ENCODE measurements at regions not wholly inside any gene's neighbourhood (a gene's known extent, or its start where the extent isn't known, plus 50 kb on each side); places are given as distances from the start of the nearest gene placed in this dataset.
"Not testable (repeated sequence)": the region's sequence is repeated elsewhere in the genome, so short reads cannot be mapped to it uniquely, and the experiment has no call there.

GRCh38 chr10:64798297-64798696, 1277.1 kb downstream of the REEP3 start:
- no peak for ATAC-seq
- H3K36me3 ChIP-seq (ENCODE audit: low read depth) = no peaks in the 10 kb centered on the region
- intact Hi-C loops (cut with DNase I, micrococcal nuclease) = no loop called here
- TF ChIP-seq, protein P1, sequence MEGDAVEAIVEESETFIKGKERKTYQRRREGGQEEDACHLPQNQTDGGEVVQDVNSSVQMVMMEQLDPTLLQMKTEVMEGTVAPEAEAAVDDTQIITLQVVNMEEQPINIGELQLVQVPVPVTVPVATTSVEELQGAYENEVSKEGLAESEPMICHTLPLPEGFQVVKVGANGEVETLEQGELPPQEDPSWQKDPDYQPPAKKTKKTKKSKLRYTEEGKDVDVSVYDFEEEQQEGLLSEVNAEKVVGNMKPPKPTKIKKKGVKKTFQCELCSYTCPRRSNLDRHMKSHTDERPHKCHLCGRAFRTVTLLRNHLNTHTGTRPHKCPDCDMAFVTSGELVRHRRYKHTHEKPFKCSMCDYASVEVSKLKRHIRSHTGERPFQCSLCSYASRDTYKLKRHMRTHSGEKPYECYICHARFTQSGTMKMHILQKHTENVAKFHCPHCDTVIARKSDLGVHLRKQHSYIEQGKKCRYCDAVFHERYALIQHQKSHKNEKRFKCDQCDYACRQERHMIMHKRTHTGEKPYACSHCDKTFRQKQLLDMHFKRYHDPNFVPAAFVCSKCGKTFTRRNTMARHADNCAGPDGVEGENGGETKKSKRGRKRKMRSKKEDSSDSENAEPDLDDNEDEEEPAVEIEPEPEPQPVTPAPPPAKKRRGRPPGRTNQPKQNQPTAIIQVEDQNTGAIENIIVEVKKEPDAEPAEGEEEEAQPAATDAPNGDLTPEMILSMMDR (IDR thresholded peaks at IDR 0.05) = no peak
- H3K9me3 ChIP-seq = no peaks in the 10 kb centered on the region
- no peaks in the 10 kb centered on the region for H3K4me1 ChIP-seq (ENCODE audit: low read depth)
- DNase-seq = no peak
- H3K4me3 ChIP-seq = no peak overlapping the region

- DNase-seq; H3K4me3 ChIP-seq; H3K36me3 ChIP-seq (ENCODE audit: low read depth); H3K4me1 ChIP-seq (ENCODE audit: low read depth); intact Hi-C loops (cut with DNase I, micrococcal nuclease); H3K9me3 ChIP-seq; ATAC-seq: not testable (repeated sequence)
Measured at GRCh38 chr10:64808233-64808632, 1287.0 kb downstream of the REEP3 start.

GRCh38 chr10:64810046-64810445, 1288.8 kb downstream of the REEP3 start:
- intact Hi-C loops (cut with DNase I, micrococcal nuclease); H3K4me1 ChIP-seq (ENCODE audit: low read depth); H3K4me3 ChIP-seq; ATAC-seq; H3K36me3 ChIP-seq (ENCODE audit: low read depth); H3K9me3 ChIP-seq; DNase-seq: not testable (repeated sequence)

- TF ChIP-seq, protein P1 (IDR thresholded peaks at IDR 0.05) = no peak
- intact Hi-C loops (cut with DNase I, micrococcal nuclease) = no loop called here
- Histone ChIP-seq H3K4me1 (ENCODE audit: low read depth) (no peaks in the 10 kb centered on the region), H3K36me3 (ENCODE audit: low read depth) (no peaks in the 10 kb centered on the region), H3K9me3 (no peaks in the 10 kb centered on the region), H3K4me3 (no peak overlapping the region)
- DNase-seq (no peak), ATAC-seq (no peak)
Measured at GRCh38 chr10:64813391-64813790, 1292.2 kb downstream of the REEP3 start.

DNA sequence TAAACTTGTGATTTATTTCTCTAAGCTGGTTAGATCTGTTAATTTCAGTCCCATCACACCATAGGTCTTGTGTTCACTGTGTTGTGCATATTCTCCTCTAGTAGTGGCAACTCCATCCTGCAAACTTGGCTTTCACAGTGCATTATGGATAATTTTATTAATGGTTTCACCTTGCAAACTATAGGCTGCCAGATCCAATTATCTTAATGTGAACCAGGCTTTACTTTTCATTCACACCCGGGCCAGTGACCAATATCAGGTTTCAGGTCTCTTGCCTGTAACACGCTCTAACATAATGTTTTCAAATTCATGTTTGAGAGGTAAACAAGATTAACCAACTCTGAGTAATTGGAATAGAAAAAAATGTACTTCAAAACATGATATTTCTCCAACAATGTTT, 1293.0 kb downstream of the REEP3 start:
- H3K9me3 ChIP-seq = no peaks in the 10 kb centered on the region
- no peaks in the 10 kb centered on the region for H3K36me3 ChIP-seq (ENCODE audit: low read depth)
- no peak overlapping the region for H3K4me3 ChIP-seq
- ATAC-seq = no peak
- intact Hi-C loops (cut with DNase I, micrococcal nuclease) = no loop called here
- DNase-seq = no peak
- H3K4me1 ChIP-seq (ENCODE audit: low read depth) = no peaks in the 10 kb centered on the region
- TF ChIP-seq, protein P1 (IDR thresholded peaks at IDR 0.05) = no peak

- TF ChIP-seq, protein P1 (IDR thresholded peaks at IDR 0.05) = no peak
- Histone ChIP-seq H3K9me3 (no peaks in the 10 kb centered on the region), H3K36me3 (ENCODE audit: low read depth) (no peaks in the 10 kb centered on the region), H3K4me1 (ENCODE audit: low read depth) (no peaks in the 10 kb centered on the region), H3K4me3 (no peak overlapping the region)
- DNase-seq (no peak), ATAC-seq (no peak)
- intact Hi-C loops (cut with DNase I, micrococcal nuclease) = no loop called here
Measured at GRCh38 chr10:64829888-64830412, 1308.7 kb downstream of the REEP3 start.

- H3K4me3 ChIP-seq = no peak overlapping the region
- intact Hi-C loops (cut with DNase I, micrococcal nuclease) = no loop called here
- no peaks in the 10 kb centered on the region for H3K4me1 ChIP-seq (ENCODE audit: low read depth)
- no peaks in the 10 kb centered on the region for H3K36me3 ChIP-seq (ENCODE audit: low read depth)
- DNase-seq (no peak), ATAC-seq (no peak)
- H3K9me3 ChIP-seq = no peaks in the 10 kb centered on the region
- TF ChIP-seq, protein P1 (IDR thresholded peaks at IDR 0.05) = no peak
Measured at GRCh38 chr10:64830869-64831268, 1309.7 kb downstream of the REEP3 start.
